Urinary bladder (tissue), 3 donors: ENCODE measurements at regions not wholly inside any gene's neighbourhood (a gene's known extent, or its start where the extent isn't known, plus 50 kb on each side); places are given as distances from the start of the nearest gene placed in this dataset.

Source experiments
- DNase-seq: peaks from one replicate; pipeline ENCODE4 v3.0.0-alpha.2; 2015; ENCODE audit errors: extremely low spot score
- H3K27ac ChIP-seq: one replicate; pipeline ENCODE4 v1.5.1; 2013; ENCODE audit warnings: low read depth, mild to moderate bottlenecking, moderate library complexity
- H3K36me3 ChIP-seq: one replicate; pipeline ENCODE4 v1.6.1; 2013; ENCODE audit warnings: mild to moderate bottlenecking, moderate library complexity; ENCODE audit not compliant: insufficient read depth
- H3K4me1 ChIP-seq: one replicate; pipeline ENCODE4 v1.6.1; 2013; ENCODE audit warnings: mild to moderate bottlenecking, moderate library complexity; ENCODE audit not compliant: insufficient read depth
- H3K4me3 ChIP-seq: one replicate; pipeline ENCODE4 v1.5.1; 2013; ENCODE audit warnings: low read depth, low read length
- WGBS: extraction: QIAGEN DNeasy Blood & Tissue Kit; methylation state at CpG from one replicate; pipeline ENCODE4 v1.1.7; 2013; 5-methylcytosine and 5-hydroxymethylcytosine counted together
- donor health status: healthy with polysubstance abuse.
- donor health status: healthy.

DNA sequence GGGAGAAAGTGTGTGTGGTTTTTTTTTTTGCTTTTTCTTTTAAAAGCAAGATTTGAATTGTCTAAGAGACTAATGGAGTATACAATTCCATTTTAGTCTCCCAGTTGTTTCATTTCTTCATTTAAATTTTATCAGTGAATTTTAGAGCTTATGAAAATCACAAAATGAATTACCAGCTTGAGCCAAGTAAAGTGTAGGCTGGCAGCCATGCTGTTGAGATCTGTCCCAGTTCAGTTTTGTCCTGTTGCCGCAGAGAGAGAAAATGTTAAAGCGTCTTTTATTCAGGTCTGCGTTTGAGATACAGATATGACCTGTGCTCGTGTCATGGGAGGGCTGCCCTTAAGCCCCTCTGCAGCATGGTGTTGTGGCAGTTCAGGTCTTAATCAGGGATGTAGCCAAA lies 256.5 kb downstream of the IPO8 start:
- no peak for DNase-seq
- H3K4me3 ChIP-seq: no peak overlapping the region
- H3K27ac ChIP-seq: no peak overlapping the region
- no peaks in the 10 kb centered on the region for H3K36me3 ChIP-seq
- H3K4me1 ChIP-seq: peaks cover 2% of the 10 kb centered on the region
- 73% methylated on average over 4 of the region's 4 CpGs for WGBS

DNA sequence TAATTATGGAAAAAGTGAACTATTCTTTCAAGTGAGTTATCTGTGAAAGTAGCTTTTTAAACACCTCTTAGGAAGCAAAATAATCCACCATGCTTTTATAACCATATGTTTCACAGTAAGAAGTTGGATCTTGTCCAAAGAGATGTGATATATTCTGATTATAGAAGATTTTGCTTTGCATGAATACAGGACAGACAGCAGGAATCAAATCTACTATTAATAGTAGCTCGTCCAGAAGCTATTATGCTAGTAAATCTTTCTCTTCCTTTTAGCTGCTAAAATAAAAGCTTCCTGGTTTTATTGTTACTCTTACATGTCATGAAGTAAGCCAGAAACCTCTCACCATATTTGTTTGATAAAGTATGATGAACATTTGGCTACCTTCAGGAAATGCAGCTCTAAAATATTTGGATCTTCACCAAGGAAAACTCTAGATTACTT lies 257.0 kb downstream of the IPO8 start:
- DNase-seq: no peak
- peaks cover 2% of the 10 kb centered on the region for H3K4me1 ChIP-seq
- 29% methylated on average over 1 of the region's 1 CpG for WGBS
- H3K27ac ChIP-seq: no peak overlapping the region
- no peak overlapping the region for H3K4me3 ChIP-seq
- H3K36me3 ChIP-seq: no peaks in the 10 kb centered on the region

DNA sequence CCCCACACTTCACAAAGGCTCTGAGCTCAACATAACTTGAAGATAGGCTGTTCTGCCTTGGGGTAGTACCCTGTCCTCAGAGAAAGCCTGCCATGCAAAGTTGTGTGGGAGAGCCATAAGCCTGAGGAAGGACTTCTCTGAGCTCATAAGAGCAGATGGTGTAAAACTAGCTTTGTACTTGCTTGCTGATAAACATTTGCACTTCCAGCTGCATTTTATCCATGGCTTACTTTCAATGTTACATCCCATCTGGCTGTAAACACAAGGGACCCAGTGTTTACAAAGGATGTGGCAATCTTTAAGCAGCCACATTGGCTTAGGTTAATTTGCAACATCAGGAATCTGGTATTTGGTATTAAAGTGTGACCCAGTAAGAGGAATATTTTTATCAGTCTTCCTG lies 258.1 kb downstream of the IPO8 start:
- Histone ChIP-seq H3K4me1 (peaks cover 2% of the 10 kb centered on the region), H3K27ac (peak overlapping the region; percentile 14), H3K4me3 (no peak overlapping the region), H3K36me3 (no peaks in the 10 kb centered on the region)
- no peak for DNase-seq

DNA sequence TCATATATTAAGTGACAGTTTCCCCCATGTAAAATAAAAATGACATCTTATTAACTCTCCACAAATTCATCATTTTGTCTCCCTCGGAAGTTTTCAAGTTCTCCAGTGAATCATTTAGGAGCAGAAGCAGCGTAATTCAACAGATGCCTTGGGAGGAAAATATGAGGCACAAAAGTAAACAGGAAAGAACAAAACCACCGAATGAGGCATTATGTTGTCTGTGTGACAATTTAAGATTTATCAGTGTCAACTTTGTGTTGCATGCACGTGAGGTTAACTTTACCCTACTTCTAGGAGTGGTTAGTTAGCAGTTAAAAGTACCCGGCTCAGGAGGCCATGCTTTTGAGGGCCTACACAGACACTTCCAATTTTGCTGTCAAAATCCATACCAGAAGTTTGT lies 258.6 kb downstream of the IPO8 start:
- no peak overlapping the region for H3K4me3 ChIP-seq
- peak overlapping the region; percentile 14 for H3K27ac ChIP-seq
- no peak for DNase-seq
- H3K4me1 ChIP-seq: peaks cover 2% of the 10 kb centered on the region
- no peaks in the 10 kb centered on the region for H3K36me3 ChIP-seq
- WGBS: 43% methylated on average over 5 of the region's 5 CpGs

DNA sequence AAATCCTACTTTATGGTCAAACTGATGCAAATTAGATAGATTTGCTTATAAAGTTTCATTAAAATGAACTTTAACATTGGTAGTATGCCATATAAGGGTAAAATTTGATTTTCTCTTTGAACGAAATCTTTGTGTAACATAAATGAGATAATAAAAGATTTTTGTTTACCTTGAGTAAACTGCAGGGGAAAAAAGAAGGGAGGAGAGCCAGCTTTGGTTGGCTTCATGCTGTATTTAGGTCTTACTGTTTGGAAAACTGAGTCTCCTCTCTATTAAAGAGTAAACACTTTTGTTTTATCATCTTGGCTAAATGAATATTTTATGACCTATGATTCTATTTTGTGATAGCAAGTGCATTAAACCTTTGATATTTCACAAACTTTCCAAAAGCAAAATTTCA lies 267.6 kb downstream of the IPO8 start:
- no peak for DNase-seq
- Histone ChIP-seq H3K27ac (no peak overlapping the region), H3K36me3 (no peaks in the 10 kb centered on the region), H3K4me3 (no peak overlapping the region), H3K4me1 (no peaks in the 10 kb centered on the region)
- WGBS: 26% methylated on average over 1 of the region's 1 CpG

DNA sequence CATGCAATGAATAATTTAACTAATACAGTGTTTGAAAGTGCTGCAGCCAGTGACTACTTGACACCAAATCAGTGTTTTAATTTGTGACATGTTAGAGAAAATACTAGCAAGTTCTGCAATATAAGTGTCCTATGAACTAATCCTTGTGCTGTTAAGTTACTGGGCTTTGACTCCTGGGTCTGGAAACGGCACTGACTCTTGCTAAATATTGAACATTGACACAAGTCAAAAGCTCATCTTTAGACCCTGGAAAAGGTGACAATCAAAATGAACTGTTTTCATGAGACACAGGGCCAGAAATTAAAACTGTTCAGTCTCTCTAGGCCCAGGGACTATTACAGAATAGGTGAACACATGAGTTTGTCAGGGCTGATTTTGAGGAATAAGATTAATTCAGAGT lies 268.1 kb downstream of the IPO8 start:
- no peak overlapping the region for H3K27ac ChIP-seq
- H3K36me3 ChIP-seq: no peaks in the 10 kb centered on the region
- DNase-seq: no peak
- 45% methylated on average over 1 of the region's 1 CpG for WGBS
- H3K4me3 ChIP-seq: no peak overlapping the region
- no peaks in the 10 kb centered on the region for H3K4me1 ChIP-seq

DNA sequence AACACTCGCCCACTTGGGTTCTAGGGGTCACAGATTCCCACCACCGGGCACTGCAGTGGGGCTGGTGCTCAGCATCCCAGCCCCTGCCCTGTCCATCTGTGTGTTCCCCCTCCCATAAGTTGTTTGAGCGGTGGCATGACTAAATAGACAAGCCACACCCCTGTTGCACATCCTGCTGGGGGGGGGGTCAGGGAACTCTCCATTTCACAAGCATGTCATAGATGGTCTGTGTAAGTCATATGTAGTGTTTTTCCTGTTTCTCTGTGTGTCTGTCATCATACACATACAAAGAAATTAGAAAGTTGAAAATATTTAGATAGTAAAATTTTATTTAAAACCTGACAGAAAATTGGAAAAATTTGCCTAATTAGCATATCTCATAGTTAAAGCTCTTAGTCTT lies 270.2 kb downstream of the IPO8 start:
- no peak overlapping the region for H3K4me3 ChIP-seq
- no peaks in the 10 kb centered on the region for H3K4me1 ChIP-seq
- 90% methylated on average over 3 of the region's 3 CpGs for WGBS
- H3K36me3 ChIP-seq: no peaks in the 10 kb centered on the region
- H3K27ac ChIP-seq: no peak overlapping the region
- no peak for DNase-seq

DNA sequence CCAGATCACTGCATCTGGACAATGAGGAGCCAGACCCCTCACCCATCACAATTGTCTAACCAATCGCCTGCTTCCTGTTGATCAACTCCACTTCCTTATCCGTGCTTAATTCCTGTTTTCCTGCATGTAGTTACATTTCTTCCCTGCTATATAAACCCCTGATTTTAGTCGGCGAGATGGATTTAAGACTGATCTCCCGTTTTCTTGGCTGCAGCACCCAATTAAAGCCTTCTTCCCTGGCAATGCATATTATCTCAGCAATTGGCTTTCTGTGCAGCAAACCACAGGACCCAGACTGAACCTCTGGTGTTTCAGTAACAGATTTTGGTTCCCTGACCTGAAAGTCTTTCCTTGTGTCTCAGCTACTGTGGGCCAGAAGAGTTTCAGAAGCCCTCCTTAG lies 272.3 kb downstream of the IPO8 start:
- Histone ChIP-seq H3K4me1 (no peaks in the 10 kb centered on the region), H3K36me3 (no peaks in the 10 kb centered on the region), H3K27ac (no peak overlapping the region), H3K4me3 (no peak overlapping the region)
- no peak for DNase-seq
- 83% methylated on average over 5 of the region's 5 CpGs for WGBS

DNA sequence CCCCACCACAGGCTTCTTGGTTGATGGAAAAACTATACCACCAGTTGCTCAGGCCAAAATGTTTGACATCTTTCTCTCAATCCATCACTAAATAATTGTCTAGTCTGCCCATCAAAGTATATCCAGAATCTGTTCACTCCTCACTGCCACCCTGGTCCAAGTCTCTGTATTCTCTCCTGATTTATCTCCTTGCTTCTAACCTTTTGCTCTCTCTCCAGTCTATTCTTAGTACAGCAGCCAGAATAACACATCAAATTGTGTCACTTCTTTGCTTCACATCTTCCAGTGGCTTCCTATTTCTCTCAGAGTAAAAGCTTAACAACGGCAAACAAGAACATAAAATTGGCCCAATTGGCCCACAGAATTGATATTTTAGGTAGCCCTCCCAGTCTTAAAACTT lies 272.8 kb downstream of the IPO8 start:
- no peak for DNase-seq
- Histone ChIP-seq H3K4me1 (no peaks in the 10 kb centered on the region), H3K36me3 (no peaks in the 10 kb centered on the region), H3K4me3 (no peak overlapping the region), H3K27ac (no peak overlapping the region)
- 72% methylated on average over 1 of the region's 1 CpG for WGBS

DNA sequence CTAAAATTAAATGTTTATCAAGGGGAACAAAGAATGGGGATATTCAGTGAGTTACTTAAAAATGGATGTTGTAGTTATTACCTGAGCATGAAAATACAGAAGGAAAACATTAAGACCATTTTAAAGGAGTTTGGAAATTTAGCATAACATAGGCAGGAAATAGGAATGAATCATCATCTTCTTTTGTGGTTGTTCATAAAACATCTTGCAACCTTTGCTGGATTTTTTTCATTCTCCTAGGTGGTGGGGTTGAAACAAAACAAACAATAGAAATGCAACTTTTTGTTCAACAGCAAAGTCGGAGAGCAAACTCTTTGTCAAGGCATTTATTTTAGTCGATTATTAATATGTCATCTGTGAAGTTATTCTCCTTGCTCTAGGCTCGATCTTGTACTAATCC lies 275.1 kb downstream of the IPO8 start:
- no peak for DNase-seq
- no peak overlapping the region for H3K27ac ChIP-seq
- 82% methylated on average over 3 of the region's 3 CpGs for WGBS
- H3K36me3 ChIP-seq: no peaks in the 10 kb centered on the region
- no peak overlapping the region for H3K4me3 ChIP-seq
- H3K4me1 ChIP-seq: no peaks in the 10 kb centered on the region

DNA sequence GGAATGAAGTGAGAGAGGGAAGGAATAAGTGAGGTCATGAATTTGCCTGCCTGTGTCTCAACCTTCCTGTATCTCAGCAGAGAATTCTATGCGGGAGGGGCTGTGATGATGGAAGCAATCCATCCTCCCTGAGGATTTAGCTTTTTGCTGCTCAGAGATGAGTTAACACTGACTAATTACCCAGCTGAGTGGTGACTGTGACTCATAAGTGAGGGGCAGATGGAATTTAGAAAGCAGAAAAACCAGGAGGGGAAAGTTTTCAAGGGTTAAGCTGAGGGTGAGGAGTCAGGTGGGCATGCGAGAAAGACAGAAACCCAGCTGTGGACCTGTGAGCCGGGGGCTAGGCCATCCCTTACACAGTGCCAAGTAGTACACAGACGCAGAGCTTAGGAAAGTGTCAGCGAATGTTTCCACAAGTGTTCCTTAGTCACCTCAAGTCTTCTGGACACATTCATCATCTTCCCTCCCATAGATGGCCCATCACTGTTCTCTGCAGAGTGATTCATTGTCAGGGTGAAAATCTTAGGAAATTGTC lies 277.9 kb downstream of the IPO8 start:
- no peak for DNase-seq
- no peak overlapping the region for H3K4me3 ChIP-seq
- no peak overlapping the region for H3K27ac ChIP-seq
- H3K36me3 ChIP-seq: no peaks in the 10 kb centered on the region
- WGBS: 87% methylated on average over 5 of the region's 5 CpGs
- no peaks in the 10 kb centered on the region for H3K4me1 ChIP-seq

DNA sequence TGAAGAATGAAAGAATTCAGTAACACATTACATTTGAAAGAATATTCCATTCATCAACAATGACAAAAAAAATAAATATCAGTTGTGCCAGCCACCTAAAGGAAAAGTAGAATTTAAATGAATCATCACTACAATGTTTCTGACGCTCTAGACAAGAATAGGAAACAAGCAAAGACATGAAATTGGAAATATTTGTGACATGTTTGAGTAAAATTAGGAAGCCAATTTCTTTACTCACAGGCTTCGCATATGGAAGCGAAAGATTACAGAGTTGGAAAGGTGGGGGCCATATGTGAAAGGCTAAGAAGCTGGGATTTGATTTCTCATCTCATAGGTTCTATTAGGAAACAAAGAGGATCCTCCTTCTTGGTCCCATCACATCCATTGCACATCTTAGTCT lies 279.0 kb downstream of the IPO8 start:
- DNase-seq: no peak
- 91% methylated on average over 3 of the region's 3 CpGs for WGBS
- H3K27ac ChIP-seq: no peak overlapping the region

DNA sequence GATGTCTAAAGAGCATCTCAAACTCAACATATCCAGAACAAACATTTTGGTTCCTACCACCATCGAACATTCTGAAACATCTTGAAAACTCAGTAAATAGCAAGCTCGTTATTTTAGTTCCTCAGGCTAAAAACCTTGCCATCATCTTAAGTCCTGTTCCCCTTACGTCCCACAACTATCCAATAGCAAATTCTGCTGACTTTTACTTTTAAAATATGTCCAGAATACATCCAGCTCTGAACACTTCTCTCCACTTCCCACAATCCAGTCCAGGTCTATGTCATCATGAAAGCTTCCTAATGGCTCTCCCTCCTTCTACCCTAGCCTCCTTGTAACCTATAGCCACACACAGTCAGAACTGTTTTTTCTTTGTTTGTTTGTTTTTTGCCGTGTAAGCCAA lies 279.9 kb downstream of the IPO8 start:
- WGBS: 82% methylated on average over 4 of the region's 4 CpGs
- no peak for DNase-seq
- Histone ChIP-seq H3K27ac (no peak overlapping the region), H3K4me1 (no peaks in the 10 kb centered on the region), H3K4me3 (no peak overlapping the region), H3K36me3 (no peaks in the 10 kb centered on the region)

More for the DNA sequence above, 279.0 kb downstream of the IPO8 start:
- Histone ChIP-seq H3K36me3 (no peaks in the 10 kb centered on the region), H3K4me1 (no peaks in the 10 kb centered on the region), H3K4me3 (no peak overlapping the region)

DNA sequence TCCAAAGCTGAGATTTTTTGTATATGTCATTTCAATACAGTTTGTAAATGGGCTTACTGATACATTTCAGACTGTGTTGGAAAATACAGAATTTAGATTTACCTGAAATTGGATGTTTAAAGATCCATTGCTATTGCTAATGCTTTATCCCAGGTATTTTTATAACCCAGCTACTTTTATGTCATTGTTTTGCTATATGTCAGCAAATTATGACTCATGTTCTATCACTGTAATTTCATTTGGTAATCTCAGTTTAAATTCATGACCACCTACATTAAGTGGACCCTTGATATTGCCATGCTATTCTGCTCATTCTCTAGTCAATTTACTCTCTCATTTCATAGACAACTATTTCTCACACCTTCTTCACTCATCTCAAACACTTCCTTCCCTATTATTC lies 281.2 kb downstream of the IPO8 start:
- Histone ChIP-seq H3K27ac (no peak overlapping the region), H3K4me1 (no peaks in the 10 kb centered on the region), H3K36me3 (no peaks in the 10 kb centered on the region), H3K4me3 (no peak overlapping the region)
- DNase-seq: no peak

DNA sequence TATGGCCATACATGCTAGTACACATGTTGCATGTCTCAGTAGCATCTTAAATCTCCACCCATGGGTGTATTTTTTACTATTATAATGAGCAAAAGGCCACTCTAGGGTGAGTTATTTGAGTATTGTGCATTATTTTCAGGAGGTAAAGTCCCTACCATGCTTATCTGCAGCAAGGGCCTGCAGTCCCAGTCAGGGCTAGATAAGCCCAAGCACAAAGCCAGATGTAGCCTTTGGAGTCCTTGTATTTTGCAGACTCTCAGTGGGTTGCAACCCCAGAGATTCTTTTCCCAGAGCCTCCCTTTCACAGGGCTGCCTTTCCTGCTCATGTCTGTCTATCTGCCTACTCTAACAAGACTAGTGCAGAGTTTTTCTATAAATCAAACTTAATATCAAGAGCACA lies 295.3 kb downstream of the IPO8 start:
- H3K36me3 ChIP-seq: no peaks in the 10 kb centered on the region
- no peaks in the 10 kb centered on the region for H3K4me1 ChIP-seq
- DNase-seq: no peak
- H3K4me3 ChIP-seq: no peak overlapping the region
- H3K27ac ChIP-seq: no peak overlapping the region
